DOHH2 (cell line): ENCODE measurements at regions not wholly inside any gene's neighbourhood (a gene's known extent, or its start where the extent isn't known, plus 50 kb on each side); places are given as distances from the start of the nearest gene placed in this dataset.

Source experiments
- H3F3A ChIP-seq: fragments of 200-600 bp; sonication (generic), shearing (Covaris generic); 2 replicates; pipeline ENCODE4 v1.6.0; 2016; ENCODE audit warnings: antibody characterized with exemption, mild to moderate bottlenecking; ENCODE audit not compliant: control insufficient read depth, insufficient read depth
- H3K27ac ChIP-seq: fragments of 200-600 bp; sonication (generic); 2 replicates; pipeline ENCODE4 v1.5.1; 2014; ENCODE audit warnings: low read depth, mild to moderate bottlenecking, low read length, moderate library complexity
- H3K27me3 ChIP-seq: fragments of 200-600 bp; sonication (generic); 2 replicates; pipeline ENCODE4 v1.6.1; 2014; ENCODE audit warnings: mild to moderate bottlenecking, low read length, mixed read lengths; ENCODE audit not compliant: control insufficient read depth
- H3K36me3 ChIP-seq: fragments of 200-600 bp; sonication (generic); 2 replicates; pipeline ENCODE4 v1.6.1; 2014; ENCODE audit warnings: mild to moderate bottlenecking, low read length, moderate library complexity, mixed read lengths; ENCODE audit not compliant: control insufficient read depth
- H3K4me1 ChIP-seq: fragments of 200-600 bp; sonication (generic); 2 replicates; pipeline ENCODE4 v1.6.1; 2014; ENCODE audit warnings: mild to moderate bottlenecking, low read length, mixed read lengths; ENCODE audit not compliant: control insufficient read depth
- H3K4me2 ChIP-seq: fragments of 200-600 bp; sonication (generic); 2 replicates; pipeline ENCODE4 v1.6.0; 2014; ENCODE audit warnings: mild to moderate bottlenecking, low read length, moderate library complexity
- H3K4me3 ChIP-seq: fragments of 200-600 bp; sonication (generic); 2 replicates; pipeline ENCODE4 v1.5.1; 2014; ENCODE audit warnings: mild to moderate bottlenecking, low read length, mixed read lengths
- H3K79me2 ChIP-seq: fragments of 200-600 bp; sonication (generic); 2 replicates; pipeline ENCODE4 v1.6.1; 2014; ENCODE audit warnings: mild to moderate bottlenecking, low read length, mixed read lengths; ENCODE audit not compliant: control insufficient read depth
- H3K9me2 ChIP-seq: fragments of 200-600 bp; sonication (generic); replicated peaks from 2 replicates; pipeline ENCODE4 v1.6.1; 2014; ENCODE audit warnings: mild to moderate bottlenecking, low read length, mixed read lengths; ENCODE audit not compliant: control insufficient read depth
- H3K9me3 ChIP-seq: fragments of 200-600 bp; sonication (generic); 2 replicates; pipeline ENCODE4 v1.6.1; 2014; ENCODE audit warnings: antibody characterized with exemption, low read length, mixed read lengths; ENCODE audit not compliant: control insufficient read depth, insufficient read depth
- H4K20me1 ChIP-seq: fragments of 200-600 bp; sonication (generic); 2 replicates; pipeline ENCODE4 v1.6.0; 2014; ENCODE audit warnings: low read depth, mild to moderate bottlenecking, antibody characterized with exemption, low read length, moderate library complexity; ENCODE audit not compliant: control insufficient read depth, insufficient read depth
- EZH2phosphoT487 ChIP-seq: fragments of 200-600 bp; sonication (generic); IDR thresholded peaks from 2 replicates; pipeline ENCODE4 v1.6.1; 2017; ENCODE audit warnings: borderline replicate concordance, mild to moderate bottlenecking, antibody characterized with exemption, low read length, moderate library complexity, mixed read lengths
- TF ChIP-seq, protein P1 (sequence below): fragments of 200-600 bp; sonication (generic); IDR thresholded peaks from one replicate; pipeline ENCODE4 v1.5.1; 2014; ENCODE audit warnings: antibody characterized with exemption, mild to moderate bottlenecking, low read depth, low read length; ENCODE audit not compliant: poor library complexity, severe bottlenecking

DNA sequence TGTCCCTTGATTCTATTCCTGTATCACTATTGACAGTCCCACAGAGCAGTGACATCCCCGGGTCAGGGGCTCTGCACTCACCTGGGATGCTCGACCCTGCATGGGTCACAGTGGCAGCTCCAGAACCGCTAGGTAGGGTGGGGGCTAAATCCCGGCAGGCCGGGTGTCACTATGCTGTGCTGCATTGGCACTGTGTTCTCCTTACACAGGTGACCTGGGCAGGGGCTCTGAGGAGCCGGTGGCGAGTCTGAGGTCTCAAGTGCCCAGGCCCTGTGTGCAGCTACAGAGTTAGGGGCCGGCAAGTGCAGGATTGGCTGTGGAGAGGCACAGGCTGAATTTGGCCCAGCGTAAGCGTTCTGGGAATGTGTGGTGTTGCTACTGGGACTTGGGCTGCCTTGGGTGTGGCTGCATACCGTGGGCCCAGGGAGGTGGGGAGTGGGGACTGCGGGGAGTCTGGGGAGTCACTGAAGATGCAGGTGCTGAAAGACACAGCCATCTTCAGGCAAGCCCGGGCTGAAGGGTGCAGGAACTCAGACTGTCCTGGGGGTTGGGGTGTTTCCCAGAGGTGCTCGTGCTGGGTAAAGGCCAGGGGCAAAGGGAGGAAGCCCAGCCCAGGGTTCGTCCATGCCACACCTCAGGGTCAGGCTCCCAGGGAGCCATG lies 102.6 kb upstream of the PRR20G start:
- H3K4me1 ChIP-seq: no peaks in the 10 kb centered on the region
- no peaks in the 10 kb centered on the region for H3K9me3 ChIP-seq
- no peaks in the 10 kb centered on the region for H3K79me2 ChIP-seq
- no peak overlapping the region for H3K4me2 ChIP-seq
- no peaks in the 10 kb centered on the region for H3K27me3 ChIP-seq
- no peak overlapping the region for H3K4me3 ChIP-seq
- no peaks in the 10 kb centered on the region for H4K20me1 ChIP-seq
- no peak overlapping the region for H3K27ac ChIP-seq
- TF ChIP-seq, protein P1, sequence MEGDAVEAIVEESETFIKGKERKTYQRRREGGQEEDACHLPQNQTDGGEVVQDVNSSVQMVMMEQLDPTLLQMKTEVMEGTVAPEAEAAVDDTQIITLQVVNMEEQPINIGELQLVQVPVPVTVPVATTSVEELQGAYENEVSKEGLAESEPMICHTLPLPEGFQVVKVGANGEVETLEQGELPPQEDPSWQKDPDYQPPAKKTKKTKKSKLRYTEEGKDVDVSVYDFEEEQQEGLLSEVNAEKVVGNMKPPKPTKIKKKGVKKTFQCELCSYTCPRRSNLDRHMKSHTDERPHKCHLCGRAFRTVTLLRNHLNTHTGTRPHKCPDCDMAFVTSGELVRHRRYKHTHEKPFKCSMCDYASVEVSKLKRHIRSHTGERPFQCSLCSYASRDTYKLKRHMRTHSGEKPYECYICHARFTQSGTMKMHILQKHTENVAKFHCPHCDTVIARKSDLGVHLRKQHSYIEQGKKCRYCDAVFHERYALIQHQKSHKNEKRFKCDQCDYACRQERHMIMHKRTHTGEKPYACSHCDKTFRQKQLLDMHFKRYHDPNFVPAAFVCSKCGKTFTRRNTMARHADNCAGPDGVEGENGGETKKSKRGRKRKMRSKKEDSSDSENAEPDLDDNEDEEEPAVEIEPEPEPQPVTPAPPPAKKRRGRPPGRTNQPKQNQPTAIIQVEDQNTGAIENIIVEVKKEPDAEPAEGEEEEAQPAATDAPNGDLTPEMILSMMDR: no peak
- no peak for TF ChIP-seq EZH2phosphoT487
- H3K36me3 ChIP-seq: no peaks in the 10 kb centered on the region
- H3K9me2 ChIP-seq: no peaks in the 10 kb centered on the region
- no peaks in the 10 kb centered on the region for H3F3A ChIP-seq

DNA sequence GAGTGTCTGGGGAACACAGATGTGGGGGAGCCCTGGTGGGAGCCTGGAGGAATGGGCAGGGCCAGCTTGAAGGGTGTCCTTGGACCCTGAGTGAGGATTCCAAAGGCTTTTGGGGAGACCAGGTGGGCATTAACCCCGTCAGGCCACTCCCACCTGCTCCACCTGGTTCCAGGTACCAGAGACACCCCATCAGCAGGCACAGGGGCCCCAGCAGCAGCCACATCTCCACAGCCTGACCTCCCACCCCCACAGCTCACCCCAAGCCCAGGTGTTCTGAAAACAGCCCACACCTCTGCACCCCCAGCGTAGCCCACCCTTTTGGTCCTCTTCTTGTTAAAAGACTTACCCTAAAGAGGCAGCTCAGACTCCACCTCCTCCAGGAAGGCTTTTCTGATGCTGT lies 102.1 kb upstream of the PRR20G start:
- H3K9me2 ChIP-seq: no peaks in the 10 kb centered on the region
- H3K27me3 ChIP-seq: no peaks in the 10 kb centered on the region
- H3F3A ChIP-seq: no peaks in the 10 kb centered on the region
- no peak overlapping the region for H3K4me2 ChIP-seq
- H3K79me2 ChIP-seq: no peaks in the 10 kb centered on the region
- no peaks in the 10 kb centered on the region for H3K36me3 ChIP-seq
- H3K9me3 ChIP-seq: no peaks in the 10 kb centered on the region
- no peak for TF ChIP-seq EZH2phosphoT487
- TF ChIP-seq, protein P1: no peak
- H3K27ac ChIP-seq: no peak overlapping the region
- H4K20me1 ChIP-seq: no peaks in the 10 kb centered on the region
- no peak overlapping the region for H3K4me3 ChIP-seq
- H3K4me1 ChIP-seq: no peaks in the 10 kb centered on the region

DNA sequence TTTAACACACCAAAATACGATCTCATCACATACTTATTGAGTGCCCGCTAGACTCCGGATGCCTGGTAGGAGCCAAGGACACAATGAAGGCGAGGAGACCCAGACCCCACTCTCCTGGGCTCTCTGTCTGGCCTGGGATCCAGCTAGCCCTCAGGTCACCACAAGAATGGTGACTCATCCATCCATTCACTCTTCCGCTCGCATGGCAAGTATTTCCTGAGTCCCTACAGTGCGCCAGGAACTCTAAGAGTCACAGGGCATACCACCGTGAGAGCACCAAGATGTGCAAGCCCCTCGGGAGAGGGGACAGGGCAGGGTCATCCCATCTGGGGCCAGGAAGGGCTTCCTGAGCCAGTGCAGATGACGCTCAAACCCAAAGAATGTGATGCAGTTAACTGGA lies 101.6 kb upstream of the PRR20G start:
- Histone ChIP-seq H3K9me2 (no peaks in the 10 kb centered on the region), H3F3A (no peaks in the 10 kb centered on the region), H3K36me3 (no peaks in the 10 kb centered on the region), H3K4me1 (no peaks in the 10 kb centered on the region), H3K79me2 (no peaks in the 10 kb centered on the region), H3K9me3 (no peaks in the 10 kb centered on the region), H4K20me1 (no peaks in the 10 kb centered on the region), H3K27ac (no peak overlapping the region), H3K4me2 (no peak overlapping the region), H3K4me3 (no peak overlapping the region), H3K27me3 (no peaks in the 10 kb centered on the region)
- TF ChIP-seq, protein P1: no peak
- TF ChIP-seq EZH2phosphoT487: no peak
